ENCODE measurements at regions not wholly inside any gene's neighbourhood (a gene's known extent, or its start where the extent isn't known, plus 50 kb on each side); places are given as distances from the start of the nearest gene placed in this dataset.

GRCh38 chr7:41039981-41040380, 662.9 kb downstream of the INHBA start:
- Histone ChIP-seq H3K4me3 (ENCODE audit: low read length) (no peak overlapping the region), H3K4me1 (ENCODE audit: control insufficient read depth, low read depth, low read length) (peaks cover 4% of the 10 kb centered on the region), H3K36me3 (ENCODE audit: control insufficient read depth, low read depth, low read length) (no peaks in the 10 kb centered on the region), H3K27me3 (ENCODE audit: control insufficient read depth, insufficient read depth, low read length) (no peaks in the 10 kb centered on the region), H3K27ac (ENCODE audit: low read length) (no peak overlapping the region), H3K9me3 (ENCODE audit: control insufficient read depth, low read depth, low read length) (no peaks in the 10 kb centered on the region), H3K9ac (ENCODE audit: low read length) (no peak overlapping the region)

- Histone ChIP-seq H3K9me3 (ENCODE audit: control insufficient read depth, low read depth, low read length) (no peaks in the 10 kb centered on the region), H3K27me3 (ENCODE audit: control insufficient read depth, insufficient read depth, low read length) (no peaks in the 10 kb centered on the region), H3K9ac (ENCODE audit: low read length) (no peak overlapping the region), H3K27ac (ENCODE audit: low read length) (no peak overlapping the region), H3K4me3 (ENCODE audit: low read length) (no peak overlapping the region), H3K36me3 (ENCODE audit: control insufficient read depth, low read depth, low read length) (no peaks in the 10 kb centered on the region), H3K4me1 (ENCODE audit: control insufficient read depth, low read depth, low read length) (peaks cover 4% of the 10 kb centered on the region)
These were observed 663.4 kb downstream of the INHBA start for GRCh38 chr7:41039386-41039953.

- peaks cover 4% of the 10 kb centered on the region for H3K4me1 ChIP-seq (ENCODE audit: control insufficient read depth, low read depth, low read length)
- no peaks in the 10 kb centered on the region for H3K9me3 ChIP-seq (ENCODE audit: control insufficient read depth, low read depth, low read length)
- H3K27ac ChIP-seq (ENCODE audit: low read length): no peak overlapping the region
- no peaks in the 10 kb centered on the region for H3K36me3 ChIP-seq (ENCODE audit: control insufficient read depth, low read depth, low read length)
- H3K27me3 ChIP-seq (ENCODE audit: control insufficient read depth, insufficient read depth, low read length): no peaks in the 10 kb centered on the region
- H3K9ac ChIP-seq (ENCODE audit: low read length): no peak overlapping the region
- H3K4me3 ChIP-seq (ENCODE audit: low read length): no peak overlapping the region
These were observed 664.7 kb downstream of the INHBA start for GRCh38 chr7:41038211-41038610.

GRCh38 chr7:41037691-41038090, 665.2 kb downstream of the INHBA start:
- no peak overlapping the region for H3K9ac ChIP-seq (ENCODE audit: low read length)
- no peaks in the 10 kb centered on the region for H3K9me3 ChIP-seq (ENCODE audit: control insufficient read depth, low read depth, low read length)
- no peak overlapping the region for H3K4me3 ChIP-seq (ENCODE audit: low read length)
- H3K27me3 ChIP-seq (ENCODE audit: control insufficient read depth, insufficient read depth, low read length): no peaks in the 10 kb centered on the region
- peaks cover 4% of the 10 kb centered on the region for H3K4me1 ChIP-seq (ENCODE audit: control insufficient read depth, low read depth, low read length)
- no peaks in the 10 kb centered on the region for H3K36me3 ChIP-seq (ENCODE audit: control insufficient read depth, low read depth, low read length)
- H3K27ac ChIP-seq (ENCODE audit: low read length): no peak overlapping the region

- Histone ChIP-seq H3K27me3 (ENCODE audit: control insufficient read depth, insufficient read depth, low read length) (no peaks in the 10 kb centered on the region), H3K27ac (ENCODE audit: low read length) (no peak overlapping the region), H3K9ac (ENCODE audit: low read length) (no peak overlapping the region), H3K9me3 (ENCODE audit: control insufficient read depth, low read depth, low read length) (no peaks in the 10 kb centered on the region), H3K36me3 (ENCODE audit: control insufficient read depth, low read depth, low read length) (no peaks in the 10 kb centered on the region), H3K4me1 (ENCODE audit: control insufficient read depth, low read depth, low read length) (peaks cover 4% of the 10 kb centered on the region), H3K4me3 (ENCODE audit: low read length) (no peak overlapping the region)
These were observed 667.1 kb downstream of the INHBA start for GRCh38 chr7:41035794-41036193.

- Histone ChIP-seq H3K27me3 (ENCODE audit: control insufficient read depth, insufficient read depth, low read length) (no peaks in the 10 kb centered on the region), H3K9me3 (ENCODE audit: control insufficient read depth, low read depth, low read length) (no peaks in the 10 kb centered on the region), H3K9ac (ENCODE audit: low read length) (no peak overlapping the region), H3K4me3 (ENCODE audit: low read length) (no peak overlapping the region), H3K27ac (ENCODE audit: low read length) (no peak overlapping the region), H3K4me1 (ENCODE audit: control insufficient read depth, low read depth, low read length) (peaks cover 4% of the 10 kb centered on the region), H3K36me3 (ENCODE audit: control insufficient read depth, low read depth, low read length) (no peaks in the 10 kb centered on the region)
These were observed 669.4 kb downstream of the INHBA start for GRCh38 chr7:41033500-41033899.

GRCh38 chr7:41030673-41031072, 672.2 kb downstream of the INHBA start:
- Histone ChIP-seq H3K9me3 (ENCODE audit: control insufficient read depth, low read depth, low read length) (no peaks in the 10 kb centered on the region), H3K9ac (ENCODE audit: low read length) (no peak overlapping the region), H3K27ac (ENCODE audit: low read length) (no peak overlapping the region), H3K4me1 (ENCODE audit: control insufficient read depth, low read depth, low read length) (peaks cover 1% of the 10 kb centered on the region), H3K27me3 (ENCODE audit: control insufficient read depth, insufficient read depth, low read length) (no peaks in the 10 kb centered on the region), H3K4me3 (ENCODE audit: low read length) (no peak overlapping the region), H3K36me3 (ENCODE audit: control insufficient read depth, low read depth, low read length) (no peaks in the 10 kb centered on the region)

- Histone ChIP-seq H3K27me3 (ENCODE audit: control insufficient read depth, insufficient read depth, low read length) (no peaks in the 10 kb centered on the region), H3K9ac (ENCODE audit: low read length) (no peak overlapping the region), H3K4me1 (ENCODE audit: control insufficient read depth, low read depth, low read length) (no peaks in the 10 kb centered on the region), H3K9me3 (ENCODE audit: control insufficient read depth, low read depth, low read length) (no peaks in the 10 kb centered on the region), H3K27ac (ENCODE audit: low read length) (no peak overlapping the region), H3K36me3 (ENCODE audit: control insufficient read depth, low read depth, low read length) (no peaks in the 10 kb centered on the region), H3K4me3 (ENCODE audit: low read length) (no peak overlapping the region)
These were observed 673.8 kb downstream of the INHBA start for GRCh38 chr7:41029072-41029499.

- H3K27ac ChIP-seq (ENCODE audit: low read length): no peak overlapping the region
- H3K4me3 ChIP-seq (ENCODE audit: low read length): no peak overlapping the region
- no peak overlapping the region for H3K9ac ChIP-seq (ENCODE audit: low read length)
- no peaks in the 10 kb centered on the region for H3K4me1 ChIP-seq (ENCODE audit: control insufficient read depth, low read depth, low read length)
- H3K36me3 ChIP-seq (ENCODE audit: control insufficient read depth, low read depth, low read length): no peaks in the 10 kb centered on the region
- no peaks in the 10 kb centered on the region for H3K9me3 ChIP-seq (ENCODE audit: control insufficient read depth, low read depth, low read length)
- H3K27me3 ChIP-seq (ENCODE audit: control insufficient read depth, insufficient read depth, low read length): no peaks in the 10 kb centered on the region
These were observed 674.3 kb downstream of the INHBA start for GRCh38 chr7:41028580-41028979.

- Histone ChIP-seq H3K27me3 (ENCODE audit: control insufficient read depth, insufficient read depth, low read length) (no peaks in the 10 kb centered on the region), H3K9ac (ENCODE audit: low read length) (no peak overlapping the region)
These were observed 675.3 kb downstream of the INHBA start for GRCh38 chr7:41027428-41028115.

GRCh38 chr7:41024126-41024525, 678.8 kb downstream of the INHBA start:
- Histone ChIP-seq H3K9ac (ENCODE audit: low read length) (no peak overlapping the region), H3K36me3 (ENCODE audit: control insufficient read depth, low read depth, low read length) (no peaks in the 10 kb centered on the region), H3K27me3 (ENCODE audit: control insufficient read depth, insufficient read depth, low read length) (no peaks in the 10 kb centered on the region), H3K4me1 (ENCODE audit: control insufficient read depth, low read depth, low read length) (no peaks in the 10 kb centered on the region), H3K27ac (ENCODE audit: low read length) (no peak overlapping the region), H3K9me3 (ENCODE audit: control insufficient read depth, low read depth, low read length) (no peaks in the 10 kb centered on the region), H3K4me3 (ENCODE audit: low read length) (no peak overlapping the region)

More at GRCh38 chr7:41027428-41028115, 675.3 kb downstream of the INHBA start:
- no peaks in the 10 kb centered on the region for H3K36me3 ChIP-seq (ENCODE audit: control insufficient read depth, low read depth, low read length)
- no peaks in the 10 kb centered on the region for H3K9me3 ChIP-seq (ENCODE audit: control insufficient read depth, low read depth, low read length)
- H3K4me3 ChIP-seq (ENCODE audit: low read length): no peak overlapping the region
- no peak overlapping the region for H3K27ac ChIP-seq (ENCODE audit: low read length)
- no peaks in the 10 kb centered on the region for H3K4me1 ChIP-seq (ENCODE audit: control insufficient read depth, low read depth, low read length)

- Histone ChIP-seq H3K9ac (ENCODE audit: low read length) (no peak overlapping the region), H3K4me3 (ENCODE audit: low read length) (no peak overlapping the region), H3K9me3 (ENCODE audit: control insufficient read depth, low read depth, low read length) (no peaks in the 10 kb centered on the region), H3K4me1 (ENCODE audit: control insufficient read depth, low read depth, low read length) (no peaks in the 10 kb centered on the region), H3K27ac (ENCODE audit: low read length) (no peak overlapping the region), H3K36me3 (ENCODE audit: control insufficient read depth, low read depth, low read length) (no peaks in the 10 kb centered on the region), H3K27me3 (ENCODE audit: control insufficient read depth, insufficient read depth, low read length) (no peaks in the 10 kb centered on the region)
These were observed 682.8 kb downstream of the INHBA start for GRCh38 chr7:41020056-41020455.
